HG03139 (cell line): ENCODE measurements at regions not wholly inside any gene's neighbourhood (a gene's known extent, or its start where the extent isn't known, plus 50 kb on each side); places are given as distances from the start of the nearest gene placed in this dataset.
"Not testable (repeated sequence)": the region's sequence is repeated elsewhere in the genome, so short reads cannot be mapped to it uniquely, and the experiment has no call there.

Experiments used
- ATAC-seq: cut with Tn5 transposase; IDR thresholded peaks from one replicate; pipeline ENCODE4 v1.9.1; 2021; ENCODE audit not compliant: unreplicated experiment

GRCh38 chr10:57353403-57354003 is 914.2 kb downstream of the IPMK start:
- no peak for ATAC-seq

- no peak for ATAC-seq
Observed at GRCh38 chr10:57351076-57351475, 916.6 kb downstream of the IPMK start.

GRCh38 chr10:57341294-57341693 is 926.4 kb downstream of the IPMK start:
- ATAC-seq: no peak

- ATAC-seq: peak; percentile 67
Observed at GRCh38 chr10:57338823-57339558, 928.7 kb downstream of the IPMK start.

GRCh38 chr10:57336865-57337264 is 930.8 kb downstream of the IPMK start:
- no peak for ATAC-seq

- ATAC-seq: no peak
Observed at GRCh38 chr10:57336341-57336740, 931.4 kb downstream of the IPMK start.

- no peak for ATAC-seq
Observed at GRCh38 chr10:57334523-57334922, 933.2 kb downstream of the IPMK start.

- no peak for ATAC-seq
Observed at GRCh38 chr10:57333880-57334279, 933.8 kb downstream of the IPMK start.

GRCh38 chr10:57321400-57321854 is 946.3 kb downstream of the IPMK start:
- not testable (repeated sequence) for ATAC-seq

GRCh38 chr10:57320416-57320815 is 947.3 kb downstream of the IPMK start:
- no peak for ATAC-seq

GRCh38 chr10:57314046-57314445 is 953.0 kb upstream of the ZWINT start:
- ATAC-seq: no peak

- ATAC-seq: no peak
Observed at GRCh38 chr10:57303566-57303965, 942.5 kb upstream of the ZWINT start.

GRCh38 chr10:57300718-57301117 is 939.7 kb upstream of the ZWINT start:
- no peak for ATAC-seq

GRCh38 chr10:57294698-57295097 is 933.6 kb upstream of the ZWINT start:
- ATAC-seq: no peak

- no peak for ATAC-seq
Observed at GRCh38 chr10:57288754-57289153, 927.7 kb upstream of the ZWINT start.

GRCh38 chr10:57262892-57263291 is 901.8 kb upstream of the ZWINT start:
- no peak for ATAC-seq

- ATAC-seq: no peak
Observed at GRCh38 chr10:57260175-57260574, 899.1 kb upstream of the ZWINT start.

GRCh38 chr10:57249615-57250281 is 888.7 kb upstream of the ZWINT start:
- no peak for ATAC-seq

GRCh38 chr10:57247271-57247670 is 886.2 kb upstream of the ZWINT start:
- ATAC-seq: no peak

- ATAC-seq: no peak
Observed at GRCh38 chr10:57225920-57226319, 864.9 kb upstream of the ZWINT start.

GRCh38 chr10:57224811-57225210 is 863.8 kb upstream of the ZWINT start:
- ATAC-seq: no peak

GRCh38 chr10:57222603-57223002 is 861.5 kb upstream of the ZWINT start:
- ATAC-seq: no peak
